CD1c-positive myeloid dendritic cell (primary cell): ENCODE measurements at regions not wholly inside any gene's neighbourhood (a gene's known extent, or its start where the extent isn't known, plus 50 kb on each side); places are given as distances from the start of the nearest gene placed in this dataset.
"Not testable (repeated sequence)": the region's sequence is repeated elsewhere in the genome, so short reads cannot be mapped to it uniquely, and the experiment has no call there.

Source experiments
- DNase-seq: peaks from one replicate; pipeline ENCODE4 v3.0.0-alpha.2; 2016; ENCODE audit errors: extremely low spot score

GRCh38 chr13:74250738-74251190 lies 116.6 kb upstream of the KLF12 start:
- DNase-seq, result no peak

GRCh38 chr13:74248477-74248876 lies 114.3 kb upstream of the KLF12 start:
- DNase-seq, result no peak

GRCh38 chr13:74246487-74246886 lies 112.3 kb upstream of the KLF12 start:
- no peak for DNase-seq

GRCh38 chr13:74243637-74244526 lies 109.7 kb upstream of the KLF12 start:
- peak; percentile 20 for DNase-seq

- not testable (repeated sequence) for DNase-seq
Observed at GRCh38 chr13:74241343-74241742, 107.1 kb upstream of the KLF12 start.

- no peak for DNase-seq
Observed at GRCh38 chr13:74230984-74231501, 96.8 kb upstream of the KLF12 start.

- DNase-seq, result no peak
Observed at GRCh38 chr13:74229242-74229641, 95.0 kb upstream of the KLF12 start.

GRCh38 chr13:74227476-74228158 lies 93.4 kb upstream of the KLF12 start:
- no peak for DNase-seq

GRCh38 chr13:74226791-74227475 lies 92.7 kb upstream of the KLF12 start:
- no peak for DNase-seq

- DNase-seq, result no peak
Observed at GRCh38 chr13:74221752-74222151, 87.5 kb upstream of the KLF12 start.

- DNase-seq, result no peak
Observed at GRCh38 chr13:74219566-74219965, 85.4 kb upstream of the KLF12 start.

GRCh38 chr13:74218291-74218690 lies 84.1 kb upstream of the KLF12 start:
- no peak for DNase-seq

GRCh38 chr13:74217811-74218210 lies 83.6 kb upstream of the KLF12 start:
- DNase-seq, result no peak

GRCh38 chr13:74215420-74215819 lies 81.2 kb upstream of the KLF12 start:
- DNase-seq, result no peak

- no peak for DNase-seq
Observed at GRCh38 chr13:74214321-74214720, 80.1 kb upstream of the KLF12 start.

- DNase-seq, result no peak
Observed at GRCh38 chr13:74210693-74211393, 76.6 kb upstream of the KLF12 start.

- no peak for DNase-seq
Observed at GRCh38 chr13:74206855-74207254, 72.7 kb upstream of the KLF12 start.

GRCh38 chr13:74206061-74206561 lies 71.9 kb upstream of the KLF12 start:
- DNase-seq, result no peak

- no peak for DNase-seq
Observed at GRCh38 chr13:74205313-74205690, 71.1 kb upstream of the KLF12 start.

GRCh38 chr13:74204602-74205312 lies 70.6 kb upstream of the KLF12 start:
- DNase-seq, result no peak

- no peak for DNase-seq
Observed at GRCh38 chr13:74203576-74203975, 69.4 kb upstream of the KLF12 start.
